HCEC 1CT (cell line): ENCODE measurements at regions not wholly inside any gene's neighbourhood (a gene's known extent, or its start where the extent isn't known, plus 50 kb on each side); places are given as distances from the start of the nearest gene placed in this dataset.
"Not testable (repeated sequence)": the region's sequence is repeated elsewhere in the genome, so short reads cannot be mapped to it uniquely, and the experiment has no call there.

Experiments
- DNase-seq: peaks from one replicate; pipeline ENCODE4 v3.0.0-alpha.2; 2017

GRCh38 chr10:7056216-7056615 lies 354.6 kb downstream of the SFMBT2 start:
- DNase-seq: no peak

GRCh38 chr10:7054915-7055314 lies 355.9 kb downstream of the SFMBT2 start:
- DNase-seq: peak; percentile 13

- DNase-seq: no peak
Measured at GRCh38 chr10:7053195-7053594, 357.6 kb downstream of the SFMBT2 start.

GRCh38 chr10:7050024-7050423 lies 360.8 kb downstream of the SFMBT2 start:
- DNase-seq: not testable (repeated sequence)

- DNase-seq: no peak
Measured at GRCh38 chr10:7048061-7048460, 362.8 kb downstream of the SFMBT2 start.

GRCh38 chr10:7046615-7047014 lies 364.2 kb downstream of the SFMBT2 start:
- DNase-seq: no peak

- DNase-seq: no peak
Measured at GRCh38 chr10:7045891-7046599, 364.8 kb downstream of the SFMBT2 start.

GRCh38 chr10:7043055-7043653 lies 367.7 kb downstream of the SFMBT2 start:
- no peak for DNase-seq

- no peak for DNase-seq
Measured at GRCh38 chr10:7042419-7043054, 368.3 kb downstream of the SFMBT2 start.

GRCh38 chr10:7042000-7042399 lies 368.8 kb downstream of the SFMBT2 start:
- DNase-seq: no peak

GRCh38 chr10:7040681-7041080 lies 370.2 kb downstream of the SFMBT2 start:
- no peak for DNase-seq

GRCh38 chr10:7039859-7040258 lies 371.0 kb downstream of the SFMBT2 start:
- no peak for DNase-seq

- no peak for DNase-seq
Measured at GRCh38 chr10:7038416-7038815, 372.4 kb downstream of the SFMBT2 start.

GRCh38 chr10:7037434-7037833 lies 373.4 kb downstream of the SFMBT2 start:
- DNase-seq: not testable (repeated sequence)

GRCh38 chr10:7036951-7037350 lies 373.9 kb downstream of the SFMBT2 start:
- no peak for DNase-seq

- no peak for DNase-seq
Measured at GRCh38 chr10:7035126-7035761, 375.6 kb downstream of the SFMBT2 start.

- no peak for DNase-seq
Measured at GRCh38 chr10:7033031-7033430, 377.8 kb downstream of the SFMBT2 start.

GRCh38 chr10:7030134-7030855 lies 380.5 kb downstream of the SFMBT2 start:
- no peak for DNase-seq

- no peak for DNase-seq
Measured at GRCh38 chr10:7029672-7030071, 381.2 kb downstream of the SFMBT2 start.

GRCh38 chr10:7028809-7029166 lies 382.0 kb downstream of the SFMBT2 start:
- no peak for DNase-seq

- peak; percentile 41 for DNase-seq
Measured at GRCh38 chr10:7027913-7028808, 382.7 kb downstream of the SFMBT2 start.
